ENCODE measurements at regions not wholly inside any gene's neighbourhood (a gene's known extent, or its start where the extent isn't known, plus 50 kb on each side); places are given as distances from the start of the nearest gene placed in this dataset.

- TF ChIP-seq EP300 (IDR thresholded peaks at IDR 0.05) = no peak
- TF ChIP-seq, protein P1, sequence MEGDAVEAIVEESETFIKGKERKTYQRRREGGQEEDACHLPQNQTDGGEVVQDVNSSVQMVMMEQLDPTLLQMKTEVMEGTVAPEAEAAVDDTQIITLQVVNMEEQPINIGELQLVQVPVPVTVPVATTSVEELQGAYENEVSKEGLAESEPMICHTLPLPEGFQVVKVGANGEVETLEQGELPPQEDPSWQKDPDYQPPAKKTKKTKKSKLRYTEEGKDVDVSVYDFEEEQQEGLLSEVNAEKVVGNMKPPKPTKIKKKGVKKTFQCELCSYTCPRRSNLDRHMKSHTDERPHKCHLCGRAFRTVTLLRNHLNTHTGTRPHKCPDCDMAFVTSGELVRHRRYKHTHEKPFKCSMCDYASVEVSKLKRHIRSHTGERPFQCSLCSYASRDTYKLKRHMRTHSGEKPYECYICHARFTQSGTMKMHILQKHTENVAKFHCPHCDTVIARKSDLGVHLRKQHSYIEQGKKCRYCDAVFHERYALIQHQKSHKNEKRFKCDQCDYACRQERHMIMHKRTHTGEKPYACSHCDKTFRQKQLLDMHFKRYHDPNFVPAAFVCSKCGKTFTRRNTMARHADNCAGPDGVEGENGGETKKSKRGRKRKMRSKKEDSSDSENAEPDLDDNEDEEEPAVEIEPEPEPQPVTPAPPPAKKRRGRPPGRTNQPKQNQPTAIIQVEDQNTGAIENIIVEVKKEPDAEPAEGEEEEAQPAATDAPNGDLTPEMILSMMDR (IDR thresholded peaks at IDR 0.05) = no peak
Measured at GRCh38 chr15:46110755-46111154, 475.9 kb downstream of the SQOR start.
